OCI-LY7 (cell line): ENCODE measurements at regions not wholly inside any gene's neighbourhood (a gene's known extent, or its start where the extent isn't known, plus 50 kb on each side); places are given as distances from the start of the nearest gene placed in this dataset.

Experiments used
- CTCF ChIP-seq: fragments of 200-600 bp; sonication (generic); conservative IDR thresholded peaks from 2 replicates; pipeline ENCODE4 v1.5.1; 2014; ENCODE audit warnings: mild to moderate bottlenecking, antibody characterized with exemption, low read length, moderate library complexity, mixed read lengths
- EZH2phosphoT487 ChIP-seq: fragments of 200-600 bp; sonication (generic); IDR thresholded peaks from 2 replicates; pipeline ENCODE4 v1.6.1; 2018; ENCODE audit warnings: low read depth, borderline replicate concordance, mild to moderate bottlenecking, mixed run types, antibody characterized with exemption, low read length, moderate library complexity, mixed read lengths

GRCh38 chr4:124803641-124804040 lies 91.1 kb upstream of the ANKRD50 start:
- TF ChIP-seq CTCF: no peak
- no peak for TF ChIP-seq EZH2phosphoT487
